SK-N-SH (cell line): ENCODE measurements at regions not wholly inside any gene's neighbourhood (a gene's known extent, or its start where the extent isn't known, plus 50 kb on each side); places are given as distances from the start of the nearest gene placed in this dataset.

Experiments
- CTCF ChIA-PET: fragments of 300-600, 350-600 bp; formaldehyde crosslinking; extraction: SDS; loops from one replicate; lab custom pipeline; 2021; lab: Yijun Ruan, JAX
- POLR2A ChIA-PET: fragments of 350-600 bp; sonication (Branson Sonifier 250); formaldehyde crosslinking; extraction: SDS; loops from one replicate; lab custom pipeline; 2020; ENCODE audit warnings: antibody characterized with exemption, inconsistent platforms; lab: Yijun Ruan, JAX
- DNase-seq: peaks from one replicate; pipeline ENCODE4 v3.0.0; 2012
- H2AFZ ChIP-seq: fragments of 200-600 bp; sonication (generic); 2 replicates; pipeline ENCODE4 v1.8.1; 2016; ENCODE audit warnings: antibody characterized with exemption, mild to moderate bottlenecking, low read depth
- H3F3A ChIP-seq: fragments of 200-600 bp; sonication (generic); replicated peaks from 2 replicates; pipeline ENCODE3; 2016; ENCODE audit warnings: antibody characterized with exemption, mild to moderate bottlenecking; ENCODE audit not compliant: insufficient read depth
- H3K27ac ChIP-seq, 2 experiments: fragments of 200-500 bp in 1 of 2; fragments of 200-600 bp in 1 of 2; sonication (Bioruptor generic) in 1 of 2; sonication (generic), shearing (Covaris generic) in 1 of 2; 2 replicates each; pipeline versions ENCODE4 v1.5.1 to v1.6.1; 2014 to 2016; ENCODE audit warnings: low read depth in 2 of 2, inconsistent platforms in 1 of 2, low read length in 1 of 2, mild to moderate bottlenecking in 1 of 2, mixed read lengths in 1 of 2
- H3K27me3 ChIP-seq: fragments of 200-600 bp; sonication (generic), shearing (Covaris generic); 2 replicates; pipeline ENCODE4 v1.6.1; 2016; ENCODE audit warnings: mixed run types; ENCODE audit not compliant: insufficient read depth
- H3K36me3 ChIP-seq, 2 experiments: fragments of 200-500 bp in 1 of 2; fragments of 200-600 bp in 1 of 2; sonication (Bioruptor generic) in 1 of 2; sonication (generic) in 1 of 2; replicated peaks in 1 of 2; 2 replicates each; pipeline versions ENCODE3 to v1.5.1; 2014 to 2016; ENCODE audit warnings: low read length in 1 of 2, mild to moderate bottlenecking in 1 of 2; ENCODE audit not compliant: insufficient read depth in 2 of 2, control insufficient read depth in 1 of 2
- H3K4me1 ChIP-seq, 2 experiments: fragments of 200-500 bp in 1 of 2; fragments of 200-600 bp in 1 of 2; sonication (Bioruptor generic) in 1 of 2; sonication (generic), shearing (Covaris generic) in 1 of 2; 2 replicates each; pipeline versions ENCODE4 v1.5.1 to v1.6.1; 2014 to 2016; ENCODE audit warnings: low read depth in 1 of 2, low read length in 1 of 2, mixed run types in 1 of 2; ENCODE audit not compliant: insufficient read depth in 2 of 2, control insufficient read depth in 1 of 2
- H3K4me2 ChIP-seq: fragments of 200-600 bp; sonication (generic), shearing (Covaris generic); 2 replicates; pipeline ENCODE4 v1.6.1; 2017; ENCODE audit warnings: mixed run types
- H3K4me3 ChIP-seq, 2 experiments: fragments of 200-500 bp in 1 of 2; fragments of 200-600 bp in 1 of 2; sonication (Bioruptor generic) in 1 of 2; sonication (generic), shearing (Covaris generic) in 1 of 2; 2 replicates each; pipeline versions ENCODE4 v1.5.1 to v1.8.1; 2014 to 2016; ENCODE audit warnings: low read depth in 2 of 2, inconsistent platforms in 1 of 2, low read length in 1 of 2, mild to moderate bottlenecking in 1 of 2, mixed read lengths in 1 of 2, moderate library complexity in 1 of 2
- H3K79me2 ChIP-seq: fragments of 200-600 bp; sonication (generic); 2 replicates; pipeline ENCODE4 v1.8.1; 2017; ENCODE audit warnings: mild to moderate bottlenecking; ENCODE audit not compliant: insufficient read depth
- H3K9ac ChIP-seq: fragments of 200-600 bp; sonication (generic); 2 replicates; pipeline ENCODE4 v1.6.1; 2017; ENCODE audit warnings: mixed run types
- H3K9me2 ChIP-seq: fragments of 200-600 bp; sonication (generic); 2 replicates; pipeline ENCODE4 v1.6.1; 2017; ENCODE audit warnings: mixed run types
- H3K9me3 ChIP-seq: fragments of 200-600 bp; sonication (generic); 2 replicates; pipeline ENCODE4 v1.6.1; 2017; ENCODE audit warnings: mixed run types, mild to moderate bottlenecking, moderate library complexity
- H4K20me1 ChIP-seq: fragments of 200-600 bp; sonication (generic); 2 replicates; pipeline ENCODE4 v1.6.1; 2017; ENCODE audit warnings: mild to moderate bottlenecking, mixed run types; ENCODE audit not compliant: insufficient read depth
- CHD2 ChIP-seq: fragments of 150-350 bp; IDR thresholded peaks from 2 replicates; pipeline ENCODE4 v1.6.1; 2018; ENCODE audit warnings: low read length; ENCODE audit not compliant: partially characterized antibody
- ELF1 ChIP-seq: IDR thresholded peaks from 2 replicates; pipeline ENCODE4 v1.4.0; 2012
- EZH2phosphoT487 ChIP-seq: fragments of 200-600 bp; sonication (generic); IDR thresholded peaks from 2 replicates; pipeline ENCODE4 v1.6.1; 2017; ENCODE audit warnings: low read depth, mixed run types, mild to moderate bottlenecking, antibody characterized with exemption, moderate library complexity, borderline replicate concordance
- FOXJ3 ChIP-seq: sonication (generic); formaldehyde crosslinking; IDR thresholded peaks from 2 replicates; pipeline ENCODE4 v1.5.1; 2020; ENCODE audit warnings: mild to moderate bottlenecking, missing genetic modification reagents
- GATA2 ChIP-seq: sonication (generic); formaldehyde crosslinking; IDR thresholded peaks from 2 replicates; pipeline ENCODE4 v1.5.0; 2020; ENCODE audit warnings: mild to moderate bottlenecking, missing genetic modification reagents
- IRF3 ChIP-seq: fragments of 150-350 bp; IDR thresholded peaks from 2 replicates; pipeline ENCODE4 v1.6.1; 2016; ENCODE audit warnings: mild to moderate bottlenecking, low read depth, low read length
- JUND ChIP-seq: IDR thresholded peaks from 2 replicates; pipeline ENCODE4 v1.4.0; 2012
- MEF2A ChIP-seq: IDR thresholded peaks from 2 replicates; pipeline ENCODE4 v1.4.0; 2012; ENCODE audit warnings: low read depth, borderline replicate concordance
- MXI1 ChIP-seq: IDR thresholded peaks from 2 replicates; pipeline ENCODE4 v1.6.1; 2012; ENCODE audit warnings: mild to moderate bottlenecking, low read depth, low read length, improper control_type of control experiment
- NFIC ChIP-seq: IDR thresholded peaks from 2 replicates; pipeline ENCODE4 v1.4.0; 2012; ENCODE audit warnings: borderline replicate concordance
- RFX5 ChIP-seq: IDR thresholded peaks from 2 replicates; pipeline ENCODE4 v1.6.1; 2012; ENCODE audit warnings: mild to moderate bottlenecking, improper control_type of control experiment, low read length
- TEAD4 ChIP-seq: IDR thresholded peaks from 2 replicates; pipeline ENCODE4 v1.4.0; 2012; ENCODE audit warnings: mild to moderate bottlenecking, borderline replicate concordance; ENCODE audit not compliant: insufficient read depth
- USF1 ChIP-seq: IDR thresholded peaks from 2 replicates; pipeline ENCODE4 v1.4.0; 2012; ENCODE audit warnings: low read depth, borderline replicate concordance
- WGBS: methylation state at CpG from one replicate; pipeline ENCODE4 v1.1.6; 2017; ENCODE audit warnings: low lambda C conversion rate; 5-methylcytosine and 5-hydroxymethylcytosine counted together
- TF ChIP-seq, protein P1 (sequence below): fragments of 200-600 bp; sonication (generic); IDR thresholded peaks from 2 replicates; pipeline ENCODE4 v1.6.1; 2017; ENCODE audit warnings: antibody characterized with exemption, mild to moderate bottlenecking, moderate library complexity
- TF ChIP-seq, protein P2 (sequence below): IDR thresholded peaks from 2 replicates; pipeline ENCODE4 v1.6.1; 2012; ENCODE audit warnings: mild to moderate bottlenecking, low read depth, low read length, moderate library complexity

DNA sequence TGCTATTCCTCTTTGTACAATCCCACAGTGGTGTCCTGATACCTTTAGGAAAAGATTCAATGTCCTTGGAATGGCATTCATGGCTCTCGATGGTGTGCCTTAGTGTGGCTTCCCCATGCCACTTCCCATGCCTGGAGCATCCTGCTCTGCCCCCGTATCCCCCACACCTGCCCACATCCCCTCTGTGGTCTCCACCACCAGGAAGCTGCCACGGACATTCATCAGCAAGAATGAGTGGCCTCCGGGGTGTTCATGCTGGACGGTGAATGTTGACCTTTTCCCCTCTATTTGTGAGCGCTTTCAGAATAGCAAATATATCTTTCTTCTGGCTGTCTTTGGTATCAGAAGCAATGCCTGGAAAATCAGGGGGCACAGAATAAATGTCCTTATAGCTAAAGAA, 262.0 kb upstream of the NRP1 start:
- H3K79me2 ChIP-seq = no peaks in the 10 kb centered on the region
- no peak overlapping the region for H3K9ac ChIP-seq
- ChIA-PET CTCF (no interaction called here), POLR2A (no interaction called here)
- no peaks in the 10 kb centered on the region for H3K27me3 ChIP-seq
- H3K4me1 ChIP-seq = peaks cover 0 to 9% of the 10 kb centered on the region in 2 experiments; a peak in 1 of 4 replicates
- H3K4me2 ChIP-seq = no peak overlapping the region
- DNase-seq = no peak
- no peaks in the 10 kb centered on the region; the same call in 1 of the 2 replicates for H3K9me3 ChIP-seq
- no peaks in the 10 kb centered on the region for H3K36me3 ChIP-seq
- 70% methylated on average over 6 of the region's 6 CpGs for WGBS
- H3F3A ChIP-seq = no peaks in the 10 kb centered on the region
- H3K27ac ChIP-seq = no peak overlapping the region
- no peak overlapping the region for H3K4me3 ChIP-seq
- H3K9me2 ChIP-seq = no peaks in the 10 kb centered on the region
- no peak overlapping the region for H2AFZ ChIP-seq
- H4K20me1 ChIP-seq = no peaks in the 10 kb centered on the region
- TF ChIP-seq, protein P1, sequence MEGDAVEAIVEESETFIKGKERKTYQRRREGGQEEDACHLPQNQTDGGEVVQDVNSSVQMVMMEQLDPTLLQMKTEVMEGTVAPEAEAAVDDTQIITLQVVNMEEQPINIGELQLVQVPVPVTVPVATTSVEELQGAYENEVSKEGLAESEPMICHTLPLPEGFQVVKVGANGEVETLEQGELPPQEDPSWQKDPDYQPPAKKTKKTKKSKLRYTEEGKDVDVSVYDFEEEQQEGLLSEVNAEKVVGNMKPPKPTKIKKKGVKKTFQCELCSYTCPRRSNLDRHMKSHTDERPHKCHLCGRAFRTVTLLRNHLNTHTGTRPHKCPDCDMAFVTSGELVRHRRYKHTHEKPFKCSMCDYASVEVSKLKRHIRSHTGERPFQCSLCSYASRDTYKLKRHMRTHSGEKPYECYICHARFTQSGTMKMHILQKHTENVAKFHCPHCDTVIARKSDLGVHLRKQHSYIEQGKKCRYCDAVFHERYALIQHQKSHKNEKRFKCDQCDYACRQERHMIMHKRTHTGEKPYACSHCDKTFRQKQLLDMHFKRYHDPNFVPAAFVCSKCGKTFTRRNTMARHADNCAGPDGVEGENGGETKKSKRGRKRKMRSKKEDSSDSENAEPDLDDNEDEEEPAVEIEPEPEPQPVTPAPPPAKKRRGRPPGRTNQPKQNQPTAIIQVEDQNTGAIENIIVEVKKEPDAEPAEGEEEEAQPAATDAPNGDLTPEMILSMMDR = no peak
- TF ChIP-seq IRF3 (no peak), NFIC (no peak), ELF1 (no peak), FOXJ3 (CRISPR knock-in tag) (no peak)

- no peaks in the 10 kb centered on the region for H3K79me2 ChIP-seq
- no peak overlapping the region for H3K9ac ChIP-seq
- H2AFZ ChIP-seq = no peak overlapping the region
- H3K4me3 ChIP-seq = no peak overlapping the region
- no peaks in the 10 kb centered on the region for H3K9me2 ChIP-seq
- H3K36me3 ChIP-seq = no peaks in the 10 kb centered on the region
- no peaks in the 10 kb centered on the region; the same call in 1 of the 2 replicates for H3K9me3 ChIP-seq
- no peaks in the 10 kb centered on the region for H3K27me3 ChIP-seq
- POLR2A ChIA-PET = no interaction called here
- no peaks in the 10 kb centered on the region for H4K20me1 ChIP-seq
- WGBS = 82% methylated on average over 8 of the region's 8 CpGs
- TF ChIP-seq CHD2 (no peak), IRF3 (no peak), JUND (no peak), TEAD4 (no peak), EZH2phosphoT487 (no peak), ELF1 (no peak), GATA2 (CRISPR knock-in tag) (no peak), RFX5 (no peak), MEF2A (no peak), FOXJ3 (CRISPR knock-in tag) (no peak), USF1 (no peak), MXI1 (no peak)
- TF ChIP-seq, protein P2, sequence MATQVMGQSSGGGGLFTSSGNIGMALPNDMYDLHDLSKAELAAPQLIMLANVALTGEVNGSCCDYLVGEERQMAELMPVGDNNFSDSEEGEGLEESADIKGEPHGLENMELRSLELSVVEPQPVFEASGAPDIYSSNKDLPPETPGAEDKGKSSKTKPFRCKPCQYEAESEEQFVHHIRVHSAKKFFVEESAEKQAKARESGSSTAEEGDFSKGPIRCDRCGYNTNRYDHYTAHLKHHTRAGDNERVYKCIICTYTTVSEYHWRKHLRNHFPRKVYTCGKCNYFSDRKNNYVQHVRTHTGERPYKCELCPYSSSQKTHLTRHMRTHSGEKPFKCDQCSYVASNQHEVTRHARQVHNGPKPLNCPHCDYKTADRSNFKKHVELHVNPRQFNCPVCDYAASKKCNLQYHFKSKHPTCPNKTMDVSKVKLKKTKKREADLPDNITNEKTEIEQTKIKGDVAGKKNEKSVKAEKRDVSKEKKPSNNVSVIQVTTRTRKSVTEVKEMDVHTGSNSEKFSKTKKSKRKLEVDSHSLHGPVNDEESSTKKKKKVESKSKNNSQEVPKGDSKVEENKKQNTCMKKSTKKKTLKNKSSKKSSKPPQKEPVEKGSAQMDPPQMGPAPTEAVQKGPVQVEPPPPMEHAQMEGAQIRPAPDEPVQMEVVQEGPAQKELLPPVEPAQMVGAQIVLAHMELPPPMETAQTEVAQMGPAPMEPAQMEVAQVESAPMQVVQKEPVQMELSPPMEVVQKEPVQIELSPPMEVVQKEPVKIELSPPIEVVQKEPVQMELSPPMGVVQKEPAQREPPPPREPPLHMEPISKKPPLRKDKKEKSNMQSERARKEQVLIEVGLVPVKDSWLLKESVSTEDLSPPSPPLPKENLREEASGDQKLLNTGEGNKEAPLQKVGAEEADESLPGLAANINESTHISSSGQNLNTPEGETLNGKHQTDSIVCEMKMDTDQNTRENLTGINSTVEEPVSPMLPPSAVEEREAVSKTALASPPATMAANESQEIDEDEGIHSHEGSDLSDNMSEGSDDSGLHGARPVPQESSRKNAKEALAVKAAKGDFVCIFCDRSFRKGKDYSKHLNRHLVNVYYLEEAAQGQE = no peak
- no peak overlapping the region for H3K4me2 ChIP-seq
- DNase-seq = no peak
- H3K27ac ChIP-seq = no peak overlapping the region
- peaks cover 0 to 9% of the 10 kb centered on the region in 2 experiments; a peak in 1 of 4 replicates for H3K4me1 ChIP-seq
- CTCF ChIA-PET = no interaction called here
- no peaks in the 10 kb centered on the region for H3F3A ChIP-seq
Observed at GRCh38 chr10:33594475-33594874, 260.0 kb upstream of the NRP1 start.
